Esophagus muscularis mucosa (tissue), 4 donors: ENCODE measurements at regions not wholly inside any gene's neighbourhood (a gene's known extent, or its start where the extent isn't known, plus 50 kb on each side); places are given as distances from the start of the nearest gene placed in this dataset.
"Not testable (repeated sequence)": the region's sequence is repeated elsewhere in the genome, so short reads cannot be mapped to it uniquely, and the experiment has no call there.

Experiments
- EP300 ChIP-seq: sonication (generic); formaldehyde crosslinking; IDR thresholded peaks from one replicate; pipeline ENCODE4 v1.6.1; 2017; ENCODE audit warnings: antibody characterized with exemption
- POLR2A ChIP-seq: fragments of 450-650 bp; IDR thresholded peaks from one replicate; pipeline ENCODE4 v1.6.1; 2017; ENCODE audit warnings: antibody characterized with exemption, moderate library complexity, mild to moderate bottlenecking, low read depth
- TF ChIP-seq, protein P1 (sequence below), 3 experiments: fragments of 200-600 bp in 2 of 3; fragments of 450-650 bp in 1 of 3; sonication (generic) in 2 of 3; IDR thresholded peaks; one replicate each; pipeline ENCODE4 v1.5.1; 2017 to 2019; ENCODE audit warnings: antibody characterized with exemption in 3 of 3, mild to moderate bottlenecking in 2 of 3, moderate library complexity in 1 of 3

DNA sequence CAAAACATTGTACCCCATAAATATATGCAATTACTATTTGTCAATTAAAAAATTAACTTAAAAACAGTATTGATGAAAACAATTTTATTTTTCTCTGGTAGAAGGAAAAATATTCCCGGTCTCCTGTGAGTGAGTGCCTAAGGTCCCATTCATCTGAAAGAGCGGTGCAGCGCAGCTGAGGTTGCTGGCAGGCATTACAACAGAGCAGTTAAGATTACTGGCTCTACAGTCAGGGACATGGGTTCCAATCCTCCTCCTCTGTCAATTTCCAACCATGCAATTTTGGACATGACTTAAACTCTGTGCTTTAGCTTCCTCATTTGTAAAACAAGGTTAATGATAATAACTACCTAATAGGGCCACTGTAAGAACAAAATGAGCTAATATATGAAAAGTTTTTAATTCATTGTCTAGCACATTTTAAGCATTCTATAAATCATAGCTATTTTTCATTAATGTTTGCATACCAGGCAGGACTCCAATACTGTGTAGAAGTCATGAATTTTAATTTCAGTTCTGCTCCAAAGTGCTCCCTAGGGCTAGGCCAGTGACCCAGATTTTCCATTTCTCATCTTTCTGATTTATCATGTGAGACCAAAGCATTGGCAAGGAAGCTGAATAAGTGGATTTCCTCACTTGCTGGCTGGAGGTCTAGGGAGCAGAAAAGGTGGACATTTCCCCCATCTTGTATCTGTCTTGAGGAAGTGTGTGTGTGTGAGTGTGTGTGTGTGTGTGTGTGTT lies 174.2 kb upstream of the NBPF19 start:
- TF ChIP-seq EP300, POLR2A: not testable (repeated sequence)
- TF ChIP-seq, protein P1, sequence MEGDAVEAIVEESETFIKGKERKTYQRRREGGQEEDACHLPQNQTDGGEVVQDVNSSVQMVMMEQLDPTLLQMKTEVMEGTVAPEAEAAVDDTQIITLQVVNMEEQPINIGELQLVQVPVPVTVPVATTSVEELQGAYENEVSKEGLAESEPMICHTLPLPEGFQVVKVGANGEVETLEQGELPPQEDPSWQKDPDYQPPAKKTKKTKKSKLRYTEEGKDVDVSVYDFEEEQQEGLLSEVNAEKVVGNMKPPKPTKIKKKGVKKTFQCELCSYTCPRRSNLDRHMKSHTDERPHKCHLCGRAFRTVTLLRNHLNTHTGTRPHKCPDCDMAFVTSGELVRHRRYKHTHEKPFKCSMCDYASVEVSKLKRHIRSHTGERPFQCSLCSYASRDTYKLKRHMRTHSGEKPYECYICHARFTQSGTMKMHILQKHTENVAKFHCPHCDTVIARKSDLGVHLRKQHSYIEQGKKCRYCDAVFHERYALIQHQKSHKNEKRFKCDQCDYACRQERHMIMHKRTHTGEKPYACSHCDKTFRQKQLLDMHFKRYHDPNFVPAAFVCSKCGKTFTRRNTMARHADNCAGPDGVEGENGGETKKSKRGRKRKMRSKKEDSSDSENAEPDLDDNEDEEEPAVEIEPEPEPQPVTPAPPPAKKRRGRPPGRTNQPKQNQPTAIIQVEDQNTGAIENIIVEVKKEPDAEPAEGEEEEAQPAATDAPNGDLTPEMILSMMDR (IDR thresholded peaks at IDR 0.05): not testable (repeated sequence)
